ENCODE measurements at regions not wholly inside any gene's neighbourhood (a gene's known extent, or its start where the extent isn't known, plus 50 kb on each side); places are given as distances from the start of the nearest gene placed in this dataset.

- TF ChIP-seq MYC (IDR thresholded peaks at IDR 0.05; ENCODE audit: low read depth, low read length) (no peak), CTCF (IDR thresholded peaks at IDR 0.05; ENCODE audit: low read depth, low read length) (no peak), POLR2A (IDR thresholded peaks at IDR 0.05; ENCODE audit: extremely low read depth, insufficient read length) (no peak), MAX (IDR thresholded peaks at IDR 0.05; ENCODE audit: low read depth, low read length) (no peak)
- no peak overlapping the region for H3K4me3 ChIP-seq (ENCODE audit: low read depth, low read length)
- DNase-seq (ENCODE audit: low read depth), result no peak
These were observed 58.7 kb upstream of the KCNA5 start for GRCh38 chr12:4984971-4985370.

- H3K4me3 ChIP-seq (ENCODE audit: low read depth, low read length), result no peak overlapping the region
- DNase-seq (ENCODE audit: low read depth), result peak; percentile 6
- TF ChIP-seq CTCF (IDR thresholded peaks at IDR 0.05; ENCODE audit: low read depth, low read length), result no peak
- TF ChIP-seq POLR2A (IDR thresholded peaks at IDR 0.05; ENCODE audit: extremely low read depth, insufficient read length), result no peak
- no peak for TF ChIP-seq MAX (IDR thresholded peaks at IDR 0.05; ENCODE audit: low read depth, low read length)
- TF ChIP-seq MYC (IDR thresholded peaks at IDR 0.05; ENCODE audit: low read depth, low read length), result no peak
These were observed 57.9 kb upstream of the KCNA5 start for GRCh38 chr12:4985820-4986219.

GRCh38 chr12:4987076-4988046, 56.3 kb upstream of the KCNA5 start:
- DNase-seq (ENCODE audit: low read depth), result no peak
- no peak overlapping the region for H3K4me3 ChIP-seq (ENCODE audit: low read depth, low read length)
- TF ChIP-seq MYC (IDR thresholded peaks at IDR 0.05; ENCODE audit: low read depth, low read length) (no peak), CTCF (IDR thresholded peaks at IDR 0.05; ENCODE audit: low read depth, low read length) (no peak), POLR2A (IDR thresholded peaks at IDR 0.05; ENCODE audit: extremely low read depth, insufficient read length) (no peak), MAX (IDR thresholded peaks at IDR 0.05; ENCODE audit: low read depth, low read length) (no peak)

- no peak for DNase-seq (ENCODE audit: low read depth)
These were observed 52.3 kb upstream of the KCNA5 start for GRCh38 chr12:4991373-4991772.

GRCh38 chr12:4991801-4992200, 51.9 kb upstream of the KCNA5 start:
- TF ChIP-seq MAX (IDR thresholded peaks at IDR 0.05; ENCODE audit: low read depth, low read length), result no peak
- TF ChIP-seq CTCF (IDR thresholded peaks at IDR 0.05; ENCODE audit: low read depth, low read length), result no peak
- no peak for TF ChIP-seq POLR2A (IDR thresholded peaks at IDR 0.05; ENCODE audit: extremely low read depth, insufficient read length)
- no peak for TF ChIP-seq MYC (IDR thresholded peaks at IDR 0.05; ENCODE audit: low read depth, low read length)
- DNase-seq (ENCODE audit: low read depth), result no peak

More at GRCh38 chr12:4991373-4991772, 52.3 kb upstream of the KCNA5 start:
- no peak overlapping the region for H3K4me3 ChIP-seq (ENCODE audit: low read depth, low read length)
- no peak for TF ChIP-seq CTCF (IDR thresholded peaks at IDR 0.05; ENCODE audit: low read depth, low read length)
- TF ChIP-seq POLR2A (IDR thresholded peaks at IDR 0.05; ENCODE audit: extremely low read depth, insufficient read length), result no peak
- no peak for TF ChIP-seq MYC (IDR thresholded peaks at IDR 0.05; ENCODE audit: low read depth, low read length)
- no peak for TF ChIP-seq MAX (IDR thresholded peaks at IDR 0.05; ENCODE audit: low read depth, low read length)

More at GRCh38 chr12:4991801-4992200, 51.9 kb upstream of the KCNA5 start:
- no peak overlapping the region for H3K4me3 ChIP-seq (ENCODE audit: low read depth, low read length)

Measured in NB4 (cell line).